Activated T-cell treated with anti-CD3 and anti-CD28 coated beads, Interleukin-2, amount 50 U/mL, for 24 hours (primary cell): ENCODE measurements at regions not wholly inside any gene's neighbourhood (a gene's known extent, or its start where the extent isn't known, plus 50 kb on each side); places are given as distances from the start of the nearest gene placed in this dataset.
"Not testable (repeated sequence)": the region's sequence is repeated elsewhere in the genome, so short reads cannot be mapped to it uniquely, and the experiment has no call there.

Source experiments
- DNase-seq: peaks from one replicate; pipeline ENCODE4 v3.0.0-alpha.2; 2020
- H3K27ac Mint-ChIP-seq: 2 replicates; pipeline ENCODE4 v1.8.0; 2020; ENCODE audit warnings: mild to moderate bottlenecking, mixed read lengths
- H3K27me3 Mint-ChIP-seq: 2 replicates; pipeline ENCODE4 v1.8.0; 2020; ENCODE audit warnings: mixed read lengths
- H3K36me3 Mint-ChIP-seq: 2 replicates; pipeline ENCODE4 v1.8.0; 2020; ENCODE audit warnings: low read depth, mixed read lengths
- H3K4me1 Mint-ChIP-seq: 2 replicates; pipeline ENCODE4 v1.8.0; 2020; ENCODE audit warnings: low read depth, mixed read lengths
- H3K4me3 Mint-ChIP-seq: 2 replicates; pipeline ENCODE4 v1.8.0; 2020; ENCODE audit warnings: mild to moderate bottlenecking, moderate library complexity, mixed read lengths
- H3K9me3 Mint-ChIP-seq: 2 replicates; pipeline ENCODE4 v1.8.0; 2020; ENCODE audit warnings: mixed read lengths

GRCh38 chr2:185507719-185508118, 230.9 kb upstream of the FSIP2 start:
- Mint-ChIP-seq H3K27ac (no peak overlapping the region), H3K9me3 (peaks cover 40% of the 10 kb centered on the region), H3K27me3 (no peaks in the 10 kb centered on the region), H3K4me1 (no peaks in the 10 kb centered on the region), H3K36me3 (no peaks in the 10 kb centered on the region), H3K4me3 (no peak overlapping the region)
- DNase-seq = no peak

DNA sequence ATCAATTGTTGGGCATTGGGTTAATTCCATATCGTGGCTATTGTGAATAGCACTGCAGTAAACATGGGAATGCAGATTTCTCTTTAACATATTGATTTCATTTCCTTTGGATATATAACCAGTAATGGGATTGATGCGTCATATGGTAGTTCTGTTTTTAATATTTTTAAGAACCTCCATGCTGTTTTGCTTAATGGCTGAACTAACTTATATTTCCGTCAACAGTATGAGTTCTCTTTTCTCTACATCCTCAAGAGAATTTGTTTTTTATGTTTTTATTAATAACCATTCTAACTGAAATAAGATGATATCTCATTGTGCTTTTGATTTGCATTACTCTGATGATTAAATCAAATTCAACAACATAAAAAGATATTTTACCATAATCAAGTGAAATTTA, 228.5 kb upstream of the FSIP2 start:
- peaks cover 26% of the 10 kb centered on the region for H3K9me3 Mint-ChIP-seq
- no peaks in the 10 kb centered on the region for H3K36me3 Mint-ChIP-seq
- H3K4me3 Mint-ChIP-seq = no peak overlapping the region
- no peak overlapping the region for H3K27ac Mint-ChIP-seq
- H3K4me1 Mint-ChIP-seq = no peaks in the 10 kb centered on the region
- no peak for DNase-seq
- no peaks in the 10 kb centered on the region for H3K27me3 Mint-ChIP-seq

- no peaks in the 10 kb centered on the region for H3K36me3 Mint-ChIP-seq
- H3K4me1 Mint-ChIP-seq = no peaks in the 10 kb centered on the region
- no peak overlapping the region for H3K4me3 Mint-ChIP-seq
Measured at GRCh38 chr2:185511925-185512324, 226.7 kb upstream of the FSIP2 start.

DNA sequence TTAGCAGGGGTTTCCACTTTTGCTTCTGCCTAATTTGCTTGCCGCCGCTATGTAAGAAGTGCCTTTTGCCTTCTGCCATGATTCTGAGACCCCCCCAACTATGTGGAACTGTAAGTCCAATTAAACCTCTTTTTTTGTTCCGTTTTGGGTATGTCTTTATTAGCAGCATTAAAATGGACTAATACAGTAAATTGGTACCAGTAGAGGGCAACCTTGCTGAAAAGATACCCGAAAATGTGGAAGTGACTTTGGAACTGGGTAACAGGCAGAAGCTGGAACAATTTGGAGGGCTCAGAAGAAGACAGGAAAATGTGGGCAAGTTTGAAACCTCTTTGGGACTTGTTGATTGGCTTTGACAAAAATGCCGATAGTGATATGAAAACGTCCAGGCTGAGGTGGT, 216.1 kb upstream of the FSIP2 start:
- no peaks in the 10 kb centered on the region for H3K4me1 Mint-ChIP-seq
- no peaks in the 10 kb centered on the region for H3K27me3 Mint-ChIP-seq
- H3K9me3 Mint-ChIP-seq = peaks cover 22% of the 10 kb centered on the region
- DNase-seq = no peak
- no peak overlapping the region for H3K27ac Mint-ChIP-seq
- no peaks in the 10 kb centered on the region for H3K36me3 Mint-ChIP-seq
- H3K4me3 Mint-ChIP-seq = no peak overlapping the region

More at GRCh38 chr2:185511925-185512324, 226.7 kb upstream of the FSIP2 start:
- Mint-ChIP-seq H3K9me3 (peaks cover 27% of the 10 kb centered on the region), H3K27ac (no peak overlapping the region), H3K27me3 (no peaks in the 10 kb centered on the region)
- DNase-seq = no peak

GRCh38 chr2:185524242-185524641, 214.4 kb upstream of the FSIP2 start:
- H3K9me3 Mint-ChIP-seq = peaks cover 28% of the 10 kb centered on the region
- not testable (repeated sequence) for H3K27ac Mint-ChIP-seq, H3K4me3 Mint-ChIP-seq, H3K36me3 Mint-ChIP-seq, H3K4me1 Mint-ChIP-seq, H3K27me3 Mint-ChIP-seq, DNase-seq

DNA sequence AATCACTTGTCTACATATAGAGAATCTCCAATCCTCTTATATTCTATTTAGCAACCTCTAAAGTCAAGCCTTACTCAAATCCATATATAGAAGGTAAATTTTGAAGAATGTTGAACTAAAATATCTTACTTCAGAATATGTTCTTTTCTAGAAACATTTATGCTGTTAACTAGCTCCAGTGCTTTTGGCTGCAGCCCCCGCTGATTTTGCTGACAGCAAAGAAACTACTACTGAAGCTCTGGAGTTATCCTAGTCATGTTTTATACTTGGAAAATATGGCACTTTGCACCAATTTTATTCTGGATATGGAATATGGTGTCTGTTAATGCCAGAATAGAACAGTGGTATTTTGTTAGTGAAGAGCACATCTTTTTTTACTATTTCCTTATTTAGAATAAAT, 212.4 kb upstream of the FSIP2 start:
- Mint-ChIP-seq H3K36me3 (no peaks in the 10 kb centered on the region), H3K27me3 (no peaks in the 10 kb centered on the region), H3K9me3 (peaks cover 32% of the 10 kb centered on the region), H3K4me3 (no peak overlapping the region), H3K4me1 (no peaks in the 10 kb centered on the region), H3K27ac (no peak overlapping the region)
- no peak for DNase-seq

DNA sequence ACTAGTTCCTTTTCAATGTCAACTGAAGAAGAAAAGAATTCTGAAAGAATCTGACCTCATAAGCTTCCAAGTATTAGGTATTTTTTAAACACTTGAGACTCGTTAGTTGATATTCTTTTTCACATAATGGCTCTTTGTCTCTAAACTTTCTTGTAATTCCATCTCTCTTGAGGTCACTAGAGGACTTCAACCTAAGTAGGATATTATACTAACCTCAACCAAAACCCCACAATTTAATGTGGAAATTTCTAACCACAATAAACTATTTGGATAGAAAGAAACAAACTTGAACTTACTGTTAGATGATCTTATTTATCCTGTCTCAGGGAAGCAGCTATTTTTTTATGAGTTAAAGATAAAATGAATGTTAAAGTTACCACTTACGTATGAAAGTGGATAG, 206.9 kb upstream of the FSIP2 start:
- H3K9me3 Mint-ChIP-seq = peaks cover 16% of the 10 kb centered on the region
- no peaks in the 10 kb centered on the region for H3K27me3 Mint-ChIP-seq
- H3K27ac Mint-ChIP-seq = no peak overlapping the region
- no peak overlapping the region for H3K4me3 Mint-ChIP-seq
- DNase-seq = no peak
- H3K4me1 Mint-ChIP-seq = no peaks in the 10 kb centered on the region
- H3K36me3 Mint-ChIP-seq = no peaks in the 10 kb centered on the region

- Mint-ChIP-seq H3K36me3 (no peaks in the 10 kb centered on the region), H3K27me3 (no peaks in the 10 kb centered on the region), H3K9me3 (peaks cover 4% of the 10 kb centered on the region), H3K4me1 (no peaks in the 10 kb centered on the region), H3K4me3 (no peak overlapping the region), H3K27ac (no peak overlapping the region)
- DNase-seq = no peak
Measured at GRCh38 chr2:185537689-185538088, 200.9 kb upstream of the FSIP2 start.

GRCh38 chr2:185567196-185567595, 171.4 kb upstream of the FSIP2 start:
- H3K4me1 Mint-ChIP-seq = no peaks in the 10 kb centered on the region
- DNase-seq = no peak
- no peak overlapping the region for H3K4me3 Mint-ChIP-seq
- H3K36me3 Mint-ChIP-seq = no peaks in the 10 kb centered on the region
- peaks cover 8% of the 10 kb centered on the region for H3K9me3 Mint-ChIP-seq
- no peak overlapping the region for H3K27ac Mint-ChIP-seq
- H3K27me3 Mint-ChIP-seq = no peaks in the 10 kb centered on the region

- Mint-ChIP-seq H3K27me3 (no peaks in the 10 kb centered on the region), H3K36me3 (no peaks in the 10 kb centered on the region), H3K4me3 (no peak overlapping the region), H3K9me3 (peaks cover 6% of the 10 kb centered on the region), H3K27ac (no peak overlapping the region), H3K4me1 (no peaks in the 10 kb centered on the region)
- no peak for DNase-seq
Measured at GRCh38 chr2:185567940-185568339, 170.7 kb upstream of the FSIP2 start.

DNA sequence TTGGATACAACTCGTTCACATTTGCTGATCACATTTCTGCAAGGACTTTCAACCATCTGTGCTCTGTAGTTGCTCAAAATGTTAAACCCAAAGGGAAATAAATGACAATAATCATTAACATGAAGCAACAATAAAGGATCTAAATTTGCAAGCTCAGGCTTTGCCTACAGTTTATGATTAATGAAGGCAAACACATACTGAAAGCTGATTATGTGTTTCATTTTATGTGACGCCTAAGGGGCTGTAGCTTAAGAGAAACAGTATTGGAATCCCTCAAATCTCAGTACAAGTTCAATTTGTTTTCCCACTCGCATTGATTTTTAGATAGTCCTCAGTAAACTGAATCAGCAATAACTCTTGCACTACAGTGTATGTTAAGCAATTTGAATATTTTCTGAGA, 160.3 kb upstream of the FSIP2 start:
- H3K4me3 Mint-ChIP-seq = no peak overlapping the region
- H3K9me3 Mint-ChIP-seq = peaks cover 7% of the 10 kb centered on the region
- no peaks in the 10 kb centered on the region for H3K4me1 Mint-ChIP-seq
- no peaks in the 10 kb centered on the region for H3K27me3 Mint-ChIP-seq
- DNase-seq = no peak
- no peak overlapping the region for H3K27ac Mint-ChIP-seq
- H3K36me3 Mint-ChIP-seq = no peaks in the 10 kb centered on the region

DNA sequence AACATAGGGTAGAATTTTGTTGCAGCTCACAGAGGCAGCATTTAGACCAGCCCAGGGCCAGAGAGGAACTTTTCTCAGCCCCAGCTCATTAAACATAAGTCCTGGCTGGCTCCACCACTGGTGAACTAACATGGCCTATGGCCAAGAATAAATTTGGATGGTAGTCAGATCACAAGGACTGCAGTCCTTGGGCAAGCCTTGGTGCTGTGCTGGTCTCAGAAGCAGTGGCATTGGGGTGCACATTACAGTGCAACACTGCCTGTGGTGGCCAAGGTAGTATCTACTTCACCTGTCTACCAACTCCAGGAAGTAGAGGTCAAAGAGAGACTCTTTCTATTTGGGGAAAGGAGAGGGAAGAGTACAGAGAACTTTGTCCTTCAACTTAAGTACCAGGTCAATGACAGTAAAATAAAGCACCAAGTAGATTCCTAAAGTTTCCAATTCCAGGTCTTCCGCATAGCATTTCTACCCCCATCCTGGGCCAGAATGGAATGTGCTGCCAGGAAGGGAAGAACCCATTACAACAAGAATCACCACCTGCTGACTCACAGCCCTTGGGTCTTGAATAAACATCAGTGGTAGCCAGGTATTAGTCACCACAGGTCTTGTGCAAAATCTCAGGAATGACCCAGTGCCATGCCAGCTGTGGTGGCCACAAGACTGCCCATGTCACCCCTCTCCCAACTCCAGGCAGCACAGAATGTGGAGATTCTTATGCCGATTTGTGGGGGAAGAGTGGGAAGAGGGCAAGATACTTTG, 155.4 kb upstream of the FSIP2 start:
- H3K27ac Mint-ChIP-seq = no peak overlapping the region
- DNase-seq = no peak
- H3K36me3 Mint-ChIP-seq = no peaks in the 10 kb centered on the region
- H3K4me3 Mint-ChIP-seq = no peak overlapping the region
- no peaks in the 10 kb centered on the region for H3K4me1 Mint-ChIP-seq
- peaks cover 16% of the 10 kb centered on the region for H3K9me3 Mint-ChIP-seq
- no peaks in the 10 kb centered on the region for H3K27me3 Mint-ChIP-seq

- not testable (repeated sequence) for H3K4me3 Mint-ChIP-seq, H3K4me1 Mint-ChIP-seq, H3K27ac Mint-ChIP-seq, H3K27me3 Mint-ChIP-seq, H3K36me3 Mint-ChIP-seq, DNase-seq
- peaks cover 18% of the 10 kb centered on the region for H3K9me3 Mint-ChIP-seq
Measured at GRCh38 chr2:185585165-185585564, 153.4 kb upstream of the FSIP2 start.

- H3K9me3 Mint-ChIP-seq, H3K27ac Mint-ChIP-seq, H3K36me3 Mint-ChIP-seq, H3K4me3 Mint-ChIP-seq, H3K27me3 Mint-ChIP-seq, H3K4me1 Mint-ChIP-seq, DNase-seq: not testable (repeated sequence)
Measured at GRCh38 chr2:185591276-185591675, 147.3 kb upstream of the FSIP2 start.

GRCh38 chr2:185607945-185608344, 130.7 kb upstream of the FSIP2 start:
- H3K9me3 Mint-ChIP-seq = no peaks in the 10 kb centered on the region
- H3K4me3 Mint-ChIP-seq = no peak overlapping the region
- DNase-seq = no peak
- H3K36me3 Mint-ChIP-seq = no peaks in the 10 kb centered on the region
- H3K4me1 Mint-ChIP-seq = no peaks in the 10 kb centered on the region
- H3K27me3 Mint-ChIP-seq = no peaks in the 10 kb centered on the region
- H3K27ac Mint-ChIP-seq = no peak overlapping the region

DNA sequence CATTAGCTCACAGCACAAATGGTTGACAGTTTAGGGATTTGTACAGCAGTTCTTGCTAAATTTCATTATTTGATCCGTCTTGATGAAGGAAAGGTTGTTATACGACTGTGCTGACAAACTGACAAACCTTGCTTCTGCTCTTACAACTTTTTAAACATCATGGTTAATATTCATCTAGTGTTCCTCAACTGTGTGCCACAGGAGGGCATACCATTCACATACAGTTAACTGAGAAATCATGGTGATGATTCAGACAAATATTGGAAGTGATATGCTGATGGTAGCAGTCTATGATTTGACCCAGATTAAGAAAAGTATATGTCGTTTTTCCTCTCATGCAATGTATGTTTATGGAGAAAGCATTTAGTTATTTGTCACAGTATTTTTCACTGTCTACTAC, 129.8 kb upstream of the FSIP2 start:
- H3K9me3 Mint-ChIP-seq = peaks cover 3% of the 10 kb centered on the region
- DNase-seq = no peak

More for the DNA sequence above, 129.8 kb upstream of the FSIP2 start:
- Mint-ChIP-seq H3K27me3 (no peaks in the 10 kb centered on the region), H3K4me1 (no peaks in the 10 kb centered on the region), H3K36me3 (no peaks in the 10 kb centered on the region), H3K27ac (no peak overlapping the region), H3K4me3 (no peak overlapping the region)
